ENCODE measurements at regions not wholly inside any gene's neighbourhood (a gene's known extent, or its start where the extent isn't known, plus 50 kb on each side); places are given as distances from the start of the nearest gene placed in this dataset.

DNA sequence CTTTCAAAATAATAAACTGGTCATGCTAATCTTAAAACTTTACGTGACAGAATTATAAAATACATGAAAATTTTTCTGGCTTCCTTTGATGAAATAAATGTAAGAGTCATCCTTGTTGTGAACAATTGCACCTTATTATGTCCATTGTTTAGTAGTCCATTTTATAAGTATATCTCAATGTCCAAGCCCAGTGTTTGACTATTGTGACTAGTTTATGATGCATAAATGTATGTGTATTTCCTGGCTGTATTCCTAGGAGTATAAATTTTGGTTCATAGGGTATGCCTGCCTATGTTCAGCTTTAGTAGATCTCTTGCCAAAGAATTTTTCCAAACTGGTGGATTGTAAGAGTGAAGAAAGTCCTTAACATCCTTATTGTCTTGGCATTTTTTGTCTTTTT lies 2895.5 kb upstream of the PCDH20 start:
- no peak overlapping the region for H3K27ac ChIP-seq
- TF ChIP-seq ZFX (IDR thresholded peaks at IDR 0.05; ENCODE audit: borderline replicate concordance), result no peak
- TF ChIP-seq, protein P1, sequence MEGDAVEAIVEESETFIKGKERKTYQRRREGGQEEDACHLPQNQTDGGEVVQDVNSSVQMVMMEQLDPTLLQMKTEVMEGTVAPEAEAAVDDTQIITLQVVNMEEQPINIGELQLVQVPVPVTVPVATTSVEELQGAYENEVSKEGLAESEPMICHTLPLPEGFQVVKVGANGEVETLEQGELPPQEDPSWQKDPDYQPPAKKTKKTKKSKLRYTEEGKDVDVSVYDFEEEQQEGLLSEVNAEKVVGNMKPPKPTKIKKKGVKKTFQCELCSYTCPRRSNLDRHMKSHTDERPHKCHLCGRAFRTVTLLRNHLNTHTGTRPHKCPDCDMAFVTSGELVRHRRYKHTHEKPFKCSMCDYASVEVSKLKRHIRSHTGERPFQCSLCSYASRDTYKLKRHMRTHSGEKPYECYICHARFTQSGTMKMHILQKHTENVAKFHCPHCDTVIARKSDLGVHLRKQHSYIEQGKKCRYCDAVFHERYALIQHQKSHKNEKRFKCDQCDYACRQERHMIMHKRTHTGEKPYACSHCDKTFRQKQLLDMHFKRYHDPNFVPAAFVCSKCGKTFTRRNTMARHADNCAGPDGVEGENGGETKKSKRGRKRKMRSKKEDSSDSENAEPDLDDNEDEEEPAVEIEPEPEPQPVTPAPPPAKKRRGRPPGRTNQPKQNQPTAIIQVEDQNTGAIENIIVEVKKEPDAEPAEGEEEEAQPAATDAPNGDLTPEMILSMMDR (IDR thresholded peaks at IDR 0.05), result no peak

DNA sequence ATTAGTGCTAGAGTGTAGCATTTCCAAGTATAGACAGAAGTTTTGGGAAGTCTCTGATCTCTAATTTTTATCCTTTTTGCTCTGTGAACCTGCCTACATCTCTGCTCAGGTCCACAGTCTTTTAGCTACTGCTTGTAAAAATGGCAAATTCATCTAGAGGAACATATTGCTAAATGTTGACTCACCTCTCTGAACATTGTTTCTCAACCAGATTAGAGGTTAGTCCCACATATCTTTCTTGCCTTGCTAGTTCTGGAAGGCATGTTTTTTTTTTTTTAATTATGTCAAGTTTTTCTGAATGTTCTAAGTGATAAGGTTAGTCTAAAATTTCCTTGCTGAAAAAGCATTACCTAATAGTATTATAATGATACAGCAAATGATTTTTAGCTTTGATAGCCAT lies 2889.6 kb upstream of the PCDH20 start:
- TF ChIP-seq, protein P1 (IDR thresholded peaks at IDR 0.05), result no peak
- no peak for TF ChIP-seq ZFX (IDR thresholded peaks at IDR 0.05; ENCODE audit: borderline replicate concordance)
- H3K27ac ChIP-seq, result no peak overlapping the region

DNA sequence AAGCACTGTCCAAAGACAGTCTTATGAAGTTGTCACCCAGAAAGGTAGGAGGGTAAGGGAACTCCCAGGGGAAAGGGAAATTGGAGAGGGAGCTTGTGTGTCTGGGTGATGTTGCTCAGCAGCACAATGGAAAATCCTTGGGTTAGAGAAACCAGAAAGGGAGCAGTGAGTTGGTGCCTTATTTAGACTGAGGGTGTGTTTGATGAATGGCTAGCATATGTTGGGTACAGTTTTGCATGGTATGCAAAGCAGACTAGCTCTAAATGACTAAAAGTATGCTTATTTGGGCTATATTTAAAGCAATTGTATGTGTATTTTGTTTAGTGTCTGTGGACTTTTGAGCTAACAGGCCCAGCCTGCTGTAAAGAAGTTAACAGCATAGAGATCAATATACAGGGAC lies 2884.6 kb upstream of the PCDH20 start:
- no peak overlapping the region for H3K27ac ChIP-seq
- TF ChIP-seq ZFX (IDR thresholded peaks at IDR 0.05; ENCODE audit: borderline replicate concordance), result no peak
- TF ChIP-seq, protein P1 (IDR thresholded peaks at IDR 0.05), result no peak

- TF ChIP-seq ZFX (IDR thresholded peaks at IDR 0.05; ENCODE audit: borderline replicate concordance), result no peak
- TF ChIP-seq, protein P1 (IDR thresholded peaks at IDR 0.05), result no peak
These were observed 2878.3 kb upstream of the PCDH20 start for GRCh38 chr13:64293923-64294322.

DNA sequence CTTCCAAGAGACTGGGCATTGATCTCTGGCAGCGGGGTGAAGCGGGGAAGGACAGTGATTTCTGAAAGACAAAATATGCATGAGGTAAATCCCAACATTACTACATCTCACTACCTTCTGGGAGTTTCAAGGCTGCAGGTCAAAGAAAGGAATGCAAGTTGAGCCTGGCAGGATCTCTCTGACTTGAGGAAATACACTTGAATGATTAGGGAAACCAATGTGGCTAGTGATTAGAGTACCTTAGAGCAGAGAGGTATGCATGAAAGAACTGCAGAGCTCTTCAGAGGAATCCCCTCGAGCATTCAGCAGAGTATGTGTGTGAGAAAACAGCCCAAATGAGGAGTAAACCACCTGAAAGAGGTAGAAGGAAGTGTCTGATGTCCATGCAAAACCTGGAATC lies 2874.1 kb upstream of the PCDH20 start:
- no peak overlapping the region for H3K27ac ChIP-seq
- no peak for TF ChIP-seq ZFX (IDR thresholded peaks at IDR 0.05; ENCODE audit: borderline replicate concordance)
- TF ChIP-seq, protein P1 (IDR thresholded peaks at IDR 0.05), result no peak

More at GRCh38 chr13:64293923-64294322, 2878.3 kb upstream of the PCDH20 start:
- no peak overlapping the region for H3K27ac ChIP-seq

DNA sequence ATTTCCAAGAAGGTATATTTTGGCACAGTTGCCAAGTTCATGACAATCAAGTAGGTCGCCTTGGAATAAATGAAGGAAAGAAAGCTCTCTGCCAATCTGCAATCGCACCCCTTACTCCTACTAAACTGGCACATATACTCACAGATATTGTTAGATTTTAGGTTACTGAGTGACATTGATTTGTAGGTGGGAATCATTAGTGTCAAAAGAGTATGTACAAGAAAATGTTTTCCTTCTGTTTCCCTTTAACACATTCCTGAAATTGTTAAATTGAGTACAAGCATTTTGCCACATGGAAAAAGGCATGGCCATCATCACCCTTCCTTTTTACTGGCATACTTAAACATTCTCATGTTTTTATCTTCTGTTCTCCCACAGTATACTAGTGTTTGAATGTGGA lies 2868.3 kb upstream of the PCDH20 start:
- TF ChIP-seq, protein P1 (IDR thresholded peaks at IDR 0.05), result no peak
- TF ChIP-seq ZFX (IDR thresholded peaks at IDR 0.05; ENCODE audit: borderline replicate concordance), result no peak
- no peak overlapping the region for H3K27ac ChIP-seq

- H3K27ac ChIP-seq, result no peak overlapping the region
- TF ChIP-seq ZFX (IDR thresholded peaks at IDR 0.05; ENCODE audit: borderline replicate concordance), result no peak
- TF ChIP-seq, protein P1 (IDR thresholded peaks at IDR 0.05), result no peak
These were observed 2862.8 kb upstream of the PCDH20 start for GRCh38 chr13:64278493-64278892.

Data from 22Rv1 (cell line).